Stomach (tissue), 8 donors: ENCODE measurements at regions not wholly inside any gene's neighbourhood (a gene's known extent, or its start where the extent isn't known, plus 50 kb on each side); places are given as distances from the start of the nearest gene placed in this dataset.
A peak's percentile ranks its signal among the peaks of the same experiment; 100 is the strongest.

Experiments
- DNase-seq, 2 donors: peaks; one replicate each; pipeline versions ENCODE4 v3.0.0 to v3.0.0-alpha.2; 2013 to 2019
- H3K27ac ChIP-seq, 5 donors: fragments of 200-600 bp in 4 of 5; sonication (generic) in 4 of 5; one replicate each; pipeline ENCODE4 v1.5.1; 2013 to 2019; ENCODE audit warnings: mild to moderate bottlenecking in 1 of 5, moderate library complexity in 1 of 5
- H3K27me3 ChIP-seq, 3 donors: fragments of 200-600 bp; sonication (generic); one replicate each; pipeline ENCODE4 v1.5.1; 2017 to 2019; ENCODE audit warnings: mixed run types in 1 of 3
- H3K36me3 ChIP-seq, 4 donors: fragments of 200-600 bp; sonication (generic); 1 replicate in 3 of 4; 2 replicates in 1 of 4; pipeline ENCODE4 v1.5.1; 2016 to 2019
- H3K4me1 ChIP-seq, 4 donors: fragments of 200-600 bp; sonication (generic); one replicate each; pipeline ENCODE4 v1.5.1; 2016 to 2019
- H3K4me3 ChIP-seq, 4 donors: fragments of 200-600 bp; sonication (generic) in 3 of 4; one replicate each; pipeline ENCODE4 v1.5.1; 2016 to 2019; ENCODE audit warnings: mild to moderate bottlenecking in 1 of 4
- H3K9me3 ChIP-seq, 4 donors: fragments of 200-600 bp; sonication (generic); one replicate each; pipeline ENCODE4 v1.5.1; 2016 to 2019
- EP300 ChIP-seq: sonication (generic); formaldehyde crosslinking; IDR thresholded peaks from one replicate; pipeline ENCODE4 v1.6.1; 2017; ENCODE audit warnings: antibody characterized with exemption
- POLR2A ChIP-seq, 4 donors: fragments of 450-650 bp; IDR thresholded peaks; one replicate each; pipeline ENCODE4 v1.6.1; 2016; ENCODE audit warnings: antibody characterized with exemption in 4 of 4, control low read depth in 2 of 4, mild to moderate bottlenecking in 1 of 4, moderate library complexity in 1 of 4
- POLR2AphosphoS5 ChIP-seq, 3 donors: sonication (generic); formaldehyde crosslinking; IDR thresholded peaks; one replicate each; pipeline ENCODE4 v1.6.1; 2016; ENCODE audit warnings: antibody characterized with exemption in 3 of 3
- WGBS, 5 donors: extraction: QIAGEN DNeasy Blood & Tissue Kit in 3 of 5; methylation state at CpG; one replicate each; pipeline versions ENCODE4 v1.1.5 to v1.1.7; 2013 to 2018; 5-methylcytosine and 5-hydroxymethylcytosine counted together
- intact Hi-C: fragments of 100-400 bp; cut with DNase I; formaldehyde crosslinking; loops from one replicate; pipeline ENCODE4 v1.15.1; 2023; ENCODE audit warnings: low total_unique reads
- TF ChIP-seq, protein P1 (sequence below), 7 experiments: fragments of 450-650 bp in 4 of 7; fragments of 200-600 bp in 3 of 7; sonication (generic) in 3 of 7; IDR thresholded peaks; one replicate each; pipeline ENCODE4 v1.5.1; 2016 to 2019; ENCODE audit warnings: antibody characterized with exemption in 7 of 7, control low read depth in 2 of 7, mild to moderate bottlenecking in 1 of 7
- donor health status: healthy with polysubstance abuse.
- donor health status: Bipolar disorder and iron deficiency.
- donor health status: healthy.

- TF ChIP-seq, protein P1, sequence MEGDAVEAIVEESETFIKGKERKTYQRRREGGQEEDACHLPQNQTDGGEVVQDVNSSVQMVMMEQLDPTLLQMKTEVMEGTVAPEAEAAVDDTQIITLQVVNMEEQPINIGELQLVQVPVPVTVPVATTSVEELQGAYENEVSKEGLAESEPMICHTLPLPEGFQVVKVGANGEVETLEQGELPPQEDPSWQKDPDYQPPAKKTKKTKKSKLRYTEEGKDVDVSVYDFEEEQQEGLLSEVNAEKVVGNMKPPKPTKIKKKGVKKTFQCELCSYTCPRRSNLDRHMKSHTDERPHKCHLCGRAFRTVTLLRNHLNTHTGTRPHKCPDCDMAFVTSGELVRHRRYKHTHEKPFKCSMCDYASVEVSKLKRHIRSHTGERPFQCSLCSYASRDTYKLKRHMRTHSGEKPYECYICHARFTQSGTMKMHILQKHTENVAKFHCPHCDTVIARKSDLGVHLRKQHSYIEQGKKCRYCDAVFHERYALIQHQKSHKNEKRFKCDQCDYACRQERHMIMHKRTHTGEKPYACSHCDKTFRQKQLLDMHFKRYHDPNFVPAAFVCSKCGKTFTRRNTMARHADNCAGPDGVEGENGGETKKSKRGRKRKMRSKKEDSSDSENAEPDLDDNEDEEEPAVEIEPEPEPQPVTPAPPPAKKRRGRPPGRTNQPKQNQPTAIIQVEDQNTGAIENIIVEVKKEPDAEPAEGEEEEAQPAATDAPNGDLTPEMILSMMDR (IDR thresholded peaks at IDR 0.05) = no peak
- TF ChIP-seq EP300 (no peak), POLR2A (IDR thresholded peaks at IDR 0.05) (no peak), POLR2AphosphoS5 (IDR thresholded peaks at IDR 0.05) (no peak)
- Histone ChIP-seq H3K4me1 (no peaks in the 10 kb centered on the region), H3K27ac (no peak overlapping the region), H3K4me3 (no peak overlapping the region), H3K27me3 (peaks cover 0 to 11% (median 0%) of the 10 kb centered on the region in 3 donors), H3K9me3 (no peaks in the 10 kb centered on the region), H3K36me3 (no peaks in the 10 kb centered on the region)
- no peak for DNase-seq
- intact Hi-C loops = no loop called here
- 66 to 85% (median 80%) methylated on average over 5 of the region's 5 CpGs for WGBS, 5 donors
Observed at GRCh38 chr2:65869296-65869695, 436.9 kb upstream of the SPRED2 start.

- 75 to 90% (median 85%) methylated on average over 3 to 5 of the region's 5 CpGs for WGBS, 5 donors
- Histone ChIP-seq H3K27me3 (peaks cover 0 to 11% (median 0%) of the 10 kb centered on the region in 3 donors), H3K4me3 (no peak overlapping the region), H3K9me3 (no peaks in the 10 kb centered on the region), H3K4me1 (no peaks in the 10 kb centered on the region), H3K27ac (no peak overlapping the region), H3K36me3 (no peaks in the 10 kb centered on the region)
- no peak for DNase-seq
- intact Hi-C loops = no loop called here
- TF ChIP-seq EP300 (no peak), POLR2A (IDR thresholded peaks at IDR 0.05) (no peak), POLR2AphosphoS5 (IDR thresholded peaks at IDR 0.05) (no peak)
- TF ChIP-seq, protein P1 (IDR thresholded peaks at IDR 0.05) = no peak
Observed at GRCh38 chr2:65868177-65868576, 435.8 kb upstream of the SPRED2 start.

DNA sequence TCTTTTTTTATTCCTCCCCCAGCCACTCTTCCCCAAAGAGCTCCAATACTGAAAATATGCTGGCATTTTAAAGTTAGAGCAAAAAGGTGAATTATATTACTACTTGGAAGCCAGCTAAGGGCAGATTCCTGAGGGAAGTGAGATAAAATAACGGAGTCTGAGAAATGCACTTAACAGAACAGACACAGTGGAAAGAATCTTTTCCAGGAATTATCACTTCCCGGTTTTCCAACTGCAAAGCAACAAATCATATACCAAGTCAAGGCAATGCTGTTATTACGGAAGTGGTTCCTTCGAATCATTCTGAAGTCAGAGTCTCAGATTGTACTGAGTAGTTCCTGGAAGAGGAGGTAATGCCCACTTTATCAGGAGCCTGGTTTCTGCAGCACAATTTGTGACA, 435.0 kb upstream of the SPRED2 start:
- no peak overlapping the region for H3K4me3 ChIP-seq
- H3K4me1 ChIP-seq = no peaks in the 10 kb centered on the region
- 62 to 85% (median 72%) methylated on average over 4 of the region's 4 CpGs for WGBS, 5 donors
- no peaks in the 10 kb centered on the region for H3K36me3 ChIP-seq
- H3K27ac ChIP-seq = no peak overlapping the region
- peaks cover 0 to 11% (median 0%) of the 10 kb centered on the region in 3 donors for H3K27me3 ChIP-seq
- H3K9me3 ChIP-seq = no peaks in the 10 kb centered on the region
- peak in 1 of 2 donors; percentile 25 for DNase-seq
- TF ChIP-seq EP300 = no peak
- no peak for TF ChIP-seq POLR2AphosphoS5 (IDR thresholded peaks at IDR 0.05)
- TF ChIP-seq POLR2A (IDR thresholded peaks at IDR 0.05) = no peak
- TF ChIP-seq, protein P1 (IDR thresholded peaks at IDR 0.05) = no peak
- intact Hi-C loops = no loop called here

DNA sequence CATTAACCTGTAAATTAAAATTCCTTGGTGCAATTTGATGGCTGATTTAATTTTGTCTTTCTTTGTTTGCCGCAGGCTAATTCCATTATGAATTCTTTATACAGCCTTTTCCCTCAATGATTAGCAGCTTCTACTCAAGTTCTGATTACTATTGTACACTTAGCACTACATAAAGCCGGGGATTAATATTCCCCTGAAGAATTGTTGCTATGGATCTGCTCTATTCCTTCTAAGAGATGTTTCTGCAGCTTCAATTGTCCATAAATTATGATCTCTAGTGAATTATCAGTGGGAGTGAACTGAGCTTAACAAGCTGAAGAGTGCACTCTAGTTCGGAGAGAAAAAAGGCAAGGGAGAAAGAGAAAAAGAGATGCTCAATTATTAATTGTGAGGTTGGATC, 433.7 kb upstream of the SPRED2 start:
- peaks cover 0 to 11% (median 0%) of the 10 kb centered on the region in 3 donors for H3K27me3 ChIP-seq
- H3K4me1 ChIP-seq = no peaks in the 10 kb centered on the region
- intact Hi-C loops = no loop called here
- H3K9me3 ChIP-seq = no peaks in the 10 kb centered on the region
- no peak for TF ChIP-seq EP300
- TF ChIP-seq, protein P1 (IDR thresholded peaks at IDR 0.05) = no peak
- TF ChIP-seq POLR2AphosphoS5 (IDR thresholded peaks at IDR 0.05) = no peak
- TF ChIP-seq POLR2A (IDR thresholded peaks at IDR 0.05) = no peak
- H3K27ac ChIP-seq = no peak overlapping the region
- H3K36me3 ChIP-seq = no peaks in the 10 kb centered on the region
- DNase-seq = peak in 1 of 2 donors; percentile 13
- WGBS, 5 donors = 77 to 88% (median 85%) methylated on average over 3 of the region's 3 CpGs
- H3K4me3 ChIP-seq = no peak overlapping the region
